WTC11 (cell line): ENCODE measurements at regions not wholly inside any gene's neighbourhood (a gene's known extent, or its start where the extent isn't known, plus 50 kb on each side); places are given as distances from the start of the nearest gene placed in this dataset.

Experiments
- ATF1 ChIP-seq: sonication (generic); formaldehyde crosslinking; IDR thresholded peaks from 2 replicates; pipeline ENCODE4 v1.8.1; 2023; ENCODE audit warnings: mild to moderate bottlenecking, moderate library complexity, missing genetic modification reagents
- ATF3 ChIP-seq: sonication (generic); formaldehyde crosslinking; conservative IDR thresholded peaks from 2 replicates; pipeline ENCODE4 v1.8.1; 2022; ENCODE audit warnings: mild to moderate bottlenecking, missing genetic modification reagents
- ATF6 ChIP-seq: sonication (generic); formaldehyde crosslinking; IDR thresholded peaks from 2 replicates; pipeline ENCODE4 v1.8.1; 2023; ENCODE audit warnings: mild to moderate bottlenecking, missing genetic modification reagents
- CREM ChIP-seq: sonication (generic); formaldehyde crosslinking; IDR thresholded peaks from 2 replicates; pipeline ENCODE4 v1.8.1; 2022; ENCODE audit warnings: mild to moderate bottlenecking, missing genetic modification reagents, moderate library complexity
- CTCF ChIP-seq: fragments of 200-600 bp; IDR thresholded peaks from 2 replicates; pipeline ENCODE4 v1.8.0; 2022; ENCODE audit warnings: antibody characterized with exemption
- IRF2 ChIP-seq: sonication (generic); formaldehyde crosslinking; IDR thresholded peaks from 2 replicates; pipeline ENCODE4 v1.8.0; 2022; ENCODE audit warnings: low read depth, missing genetic modification reagents, borderline replicate concordance
- SMAD3 ChIP-seq: sonication (generic); formaldehyde crosslinking; IDR thresholded peaks from 2 replicates; pipeline ENCODE4 v1.8.0; 2022; ENCODE audit warnings: missing genetic modification reagents, mild to moderate bottlenecking, borderline replicate concordance
- ZNF263 ChIP-seq: sonication (generic); formaldehyde crosslinking; IDR thresholded peaks from 2 replicates; pipeline ENCODE4 v1.8.1; 2022; ENCODE audit warnings: low read depth, mild to moderate bottlenecking, moderate library complexity, missing genetic modification reagents

- TF ChIP-seq CTCF (no peak), ATF6 (CRISPR knock-in tag) (no peak), ATF1 (no peak), SMAD3 (CRISPR knock-in tag) (no peak), CREM (CRISPR knock-in tag) (no peak), ATF3 (CRISPR knock-in tag) (no peak), ZNF263 (CRISPR knock-in tag) (no peak), IRF2 (CRISPR knock-in tag) (no peak)
These were observed 639.8 kb downstream of the INHBA start for GRCh38 chr7:41063116-41063515.
